CD4-positive, alpha-beta T cell treated with Interleukin-1 beta for 1 hour (primary cell): ENCODE measurements at regions not wholly inside any gene's neighbourhood (a gene's known extent, or its start where the extent isn't known, plus 50 kb on each side); places are given as distances from the start of the nearest gene placed in this dataset.
"Not testable (repeated sequence)": the region's sequence is repeated elsewhere in the genome, so short reads cannot be mapped to it uniquely, and the experiment has no call there.

Experiments
- DNase-seq, 2 donors: peaks; one replicate each; pipeline ENCODE4 v3.0.0-alpha.2; 2020 to 2022

- no peak for DNase-seq
These were observed 1808.1 kb downstream of the NCAM2 start for GRCh38 chr21:22806278-22806677.

GRCh38 chr21:22813201-22813600, 1815.0 kb downstream of the NCAM2 start:
- DNase-seq, result no peak

GRCh38 chr21:22818681-22819485, 1820.7 kb downstream of the NCAM2 start:
- not testable (repeated sequence) for DNase-seq

- DNase-seq, result no peak
These were observed 1829.2 kb downstream of the NCAM2 start for GRCh38 chr21:22827422-22827821.

- DNase-seq, result no peak
These were observed 1844.7 kb downstream of the NCAM2 start for GRCh38 chr21:22842875-22843274.

- no peak for DNase-seq
These were observed 1857.4 kb downstream of the NCAM2 start for GRCh38 chr21:22855581-22855980.

- DNase-seq, result no peak
These were observed 1873.5 kb downstream of the NCAM2 start for GRCh38 chr21:22871692-22872091.

GRCh38 chr21:22880573-22880972, 1882.4 kb downstream of the NCAM2 start:
- DNase-seq, result no peak

- DNase-seq, result no peak
These were observed 1882.9 kb downstream of the NCAM2 start for GRCh38 chr21:22881131-22881530.

- DNase-seq, result no peak
These were observed 1886.9 kb downstream of the NCAM2 start for GRCh38 chr21:22885079-22885478.

GRCh38 chr21:22885614-22886013, 1887.4 kb downstream of the NCAM2 start:
- DNase-seq, result no peak

GRCh38 chr21:22889445-22889844, 1891.2 kb downstream of the NCAM2 start:
- DNase-seq, result no peak

GRCh38 chr21:22890656-22891055, 1892.4 kb downstream of the NCAM2 start:
- no peak for DNase-seq

- DNase-seq, result no peak
These were observed 1893.8 kb downstream of the NCAM2 start for GRCh38 chr21:22892028-22892427.

- no peak for DNase-seq
These were observed 1894.5 kb downstream of the NCAM2 start for GRCh38 chr21:22892740-22893139.

GRCh38 chr21:22898051-22898665, 1899.9 kb downstream of the NCAM2 start:
- no peak for DNase-seq

- DNase-seq, result no peak
These were observed 1902.3 kb downstream of the NCAM2 start for GRCh38 chr21:22900490-22900889.

- DNase-seq, result no peak
These were observed 1905.6 kb downstream of the NCAM2 start for GRCh38 chr21:22903851-22904250.

- DNase-seq, result no peak
These were observed 1906.2 kb downstream of the NCAM2 start for GRCh38 chr21:22904385-22904784.

- no peak for DNase-seq
These were observed 1926.8 kb downstream of the NCAM2 start for GRCh38 chr21:22925032-22925431.

- DNase-seq, result no peak
These were observed 1929.3 kb downstream of the NCAM2 start for GRCh38 chr21:22927469-22927868.

- DNase-seq, result no peak
These were observed 1943.7 kb downstream of the NCAM2 start for GRCh38 chr21:22941779-22942490.

- DNase-seq, result no peak
These were observed 1957.3 kb downstream of the NCAM2 start for GRCh38 chr21:22955559-22955958.

- DNase-seq, result no peak
These were observed 1963.0 kb downstream of the NCAM2 start for GRCh38 chr21:22961258-22961657.
